ENCODE measurements at regions not wholly inside any gene's neighbourhood (a gene's known extent, or its start where the extent isn't known, plus 50 kb on each side); places are given as distances from the start of the nearest gene placed in this dataset.

DNA sequence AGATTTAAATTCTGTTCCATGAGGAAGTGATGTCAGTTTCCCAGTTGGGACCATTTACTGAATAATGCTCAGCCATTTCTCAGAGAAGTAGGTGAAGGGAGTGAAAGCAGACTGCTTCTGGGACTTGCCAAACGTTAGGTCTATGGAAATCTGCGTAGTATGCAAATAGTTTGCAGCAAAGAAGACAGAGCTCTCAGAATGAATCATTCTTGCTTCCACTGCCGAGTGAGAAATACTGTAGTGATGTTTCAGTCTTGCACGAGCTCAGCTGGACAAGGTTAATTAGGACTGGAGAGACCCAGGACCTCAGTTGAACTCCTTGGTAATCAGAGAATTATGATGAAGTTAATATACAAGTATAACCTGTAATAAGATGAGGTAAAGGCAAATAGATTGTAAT is 317.7 kb upstream of the DAB1 start:
- no peaks in the 10 kb centered on the region for H3K36me3 ChIP-seq
- TF ChIP-seq POLR2AphosphoS5 (IDR thresholded peaks at IDR 0.05; ENCODE audit: insufficient read depth in 1 of 2, low read depth in 1 of 2) (no peak), POLR2A (IDR thresholded peaks at IDR 0.05) (no peak)
- TF ChIP-seq, protein P1, sequence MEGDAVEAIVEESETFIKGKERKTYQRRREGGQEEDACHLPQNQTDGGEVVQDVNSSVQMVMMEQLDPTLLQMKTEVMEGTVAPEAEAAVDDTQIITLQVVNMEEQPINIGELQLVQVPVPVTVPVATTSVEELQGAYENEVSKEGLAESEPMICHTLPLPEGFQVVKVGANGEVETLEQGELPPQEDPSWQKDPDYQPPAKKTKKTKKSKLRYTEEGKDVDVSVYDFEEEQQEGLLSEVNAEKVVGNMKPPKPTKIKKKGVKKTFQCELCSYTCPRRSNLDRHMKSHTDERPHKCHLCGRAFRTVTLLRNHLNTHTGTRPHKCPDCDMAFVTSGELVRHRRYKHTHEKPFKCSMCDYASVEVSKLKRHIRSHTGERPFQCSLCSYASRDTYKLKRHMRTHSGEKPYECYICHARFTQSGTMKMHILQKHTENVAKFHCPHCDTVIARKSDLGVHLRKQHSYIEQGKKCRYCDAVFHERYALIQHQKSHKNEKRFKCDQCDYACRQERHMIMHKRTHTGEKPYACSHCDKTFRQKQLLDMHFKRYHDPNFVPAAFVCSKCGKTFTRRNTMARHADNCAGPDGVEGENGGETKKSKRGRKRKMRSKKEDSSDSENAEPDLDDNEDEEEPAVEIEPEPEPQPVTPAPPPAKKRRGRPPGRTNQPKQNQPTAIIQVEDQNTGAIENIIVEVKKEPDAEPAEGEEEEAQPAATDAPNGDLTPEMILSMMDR (IDR thresholded peaks at IDR 0.05) = no peak
- H3K9me3 ChIP-seq = no peaks in the 10 kb centered on the region
- intact Hi-C loops (cut with DNase I) = no loop called here
- H3K27ac ChIP-seq = no peak overlapping the region
- H3K4me1 ChIP-seq = no peaks in the 10 kb centered on the region
- no peak for DNase-seq (ENCODE audit: extremely low spot score in 2 of 2)
- no peaks in the 10 kb centered on the region for H3K27me3 ChIP-seq
- H3K4me3 ChIP-seq = no peak overlapping the region

DNA sequence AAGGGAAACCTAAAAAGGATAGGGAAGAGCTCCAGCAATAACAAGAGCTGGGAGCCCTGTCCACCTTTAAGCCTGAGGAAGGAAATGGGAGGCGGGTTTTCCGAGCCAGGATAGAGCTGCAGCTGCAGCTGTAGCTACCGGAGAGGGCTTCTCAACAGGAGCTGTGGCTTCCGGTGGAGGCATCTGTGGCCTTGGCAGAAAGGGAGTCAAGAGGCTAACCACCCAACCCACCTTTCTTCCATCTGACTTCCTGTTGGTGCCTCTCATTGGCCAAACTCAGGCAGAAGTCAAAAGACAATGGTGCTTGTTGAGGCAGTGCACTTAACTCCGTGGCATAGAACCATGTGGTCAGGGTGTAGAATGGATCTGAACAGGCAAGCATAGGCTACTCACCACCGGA is 313.1 kb upstream of the DAB1 start:
- intact Hi-C loops (cut with DNase I) = no loop called here
- H3K36me3 ChIP-seq = no peaks in the 10 kb centered on the region
- no peaks in the 10 kb centered on the region for H3K9me3 ChIP-seq
- H3K4me1 ChIP-seq = no peaks in the 10 kb centered on the region
- no peak for DNase-seq (ENCODE audit: extremely low spot score in 2 of 2)
- H3K27ac ChIP-seq = no peak overlapping the region
- H3K4me3 ChIP-seq = no peak overlapping the region
- TF ChIP-seq POLR2A (IDR thresholded peaks at IDR 0.05) (no peak), POLR2AphosphoS5 (IDR thresholded peaks at IDR 0.05; ENCODE audit: insufficient read depth in 1 of 2, low read depth in 1 of 2) (no peak)
- TF ChIP-seq, protein P1 (IDR thresholded peaks at IDR 0.05) = no peak
- H3K27me3 ChIP-seq = no peaks in the 10 kb centered on the region

DNA sequence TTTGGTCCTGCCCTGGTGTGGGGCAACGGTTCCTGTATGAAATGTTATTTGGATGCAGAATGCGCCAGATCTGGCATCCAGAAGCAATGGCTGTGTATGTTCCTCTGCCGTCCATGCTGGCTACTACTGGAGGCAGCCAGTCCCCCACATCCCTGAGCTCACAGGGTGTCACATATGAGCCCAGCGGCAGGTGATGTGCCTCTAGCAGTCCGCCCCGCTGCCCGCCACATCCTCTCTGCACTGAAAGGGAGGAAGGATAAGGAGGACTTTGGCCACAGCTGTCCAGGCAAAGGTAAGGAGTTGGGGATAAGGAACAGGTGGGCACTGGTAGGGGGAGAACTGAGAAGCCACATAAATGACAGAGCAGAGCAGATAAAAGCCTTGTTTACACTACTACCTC is 305.3 kb upstream of the DAB1 start:
- TF ChIP-seq POLR2AphosphoS5 (IDR thresholded peaks at IDR 0.05; ENCODE audit: insufficient read depth in 1 of 2, low read depth in 1 of 2) (no peak), POLR2A (IDR thresholded peaks at IDR 0.05) (no peak)
- TF ChIP-seq, protein P1 (IDR thresholded peaks at IDR 0.05) = no peak
- intact Hi-C loops (cut with DNase I) = no loop called here
- no peak for DNase-seq (ENCODE audit: extremely low spot score in 2 of 2)

DNA sequence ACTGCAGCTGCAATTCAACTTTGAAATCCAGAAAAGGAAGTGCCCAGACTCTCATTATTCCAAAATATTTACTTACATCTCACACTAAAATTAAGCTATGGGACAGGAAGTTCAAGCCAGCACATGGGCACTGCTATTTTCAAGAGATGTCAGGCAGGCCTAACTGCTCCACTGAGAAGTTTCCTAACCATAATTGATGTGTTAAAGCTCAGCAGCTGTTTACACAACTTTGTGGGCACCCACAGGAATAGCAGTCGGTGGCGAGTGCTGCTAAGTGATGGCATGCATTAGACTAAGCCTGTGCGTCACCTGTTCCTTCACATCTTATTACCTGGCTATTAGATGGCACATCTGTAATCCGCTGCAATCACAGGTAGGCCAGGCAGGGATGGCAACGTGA is 303.3 kb upstream of the DAB1 start:
- Histone ChIP-seq H3K9me3 (no peaks in the 10 kb centered on the region), H3K4me3 (no peak overlapping the region), H3K36me3 (no peaks in the 10 kb centered on the region), H3K4me1 (no peaks in the 10 kb centered on the region), H3K27me3 (no peaks in the 10 kb centered on the region), H3K27ac (no peak overlapping the region)
- TF ChIP-seq, protein P1 (IDR thresholded peaks at IDR 0.05) = no peak
- TF ChIP-seq POLR2A (IDR thresholded peaks at IDR 0.05) (no peak), POLR2AphosphoS5 (IDR thresholded peaks at IDR 0.05; ENCODE audit: insufficient read depth in 1 of 2, low read depth in 1 of 2) (no peak)
- intact Hi-C loops (cut with DNase I) = no loop called here
- no peak for DNase-seq (ENCODE audit: extremely low spot score in 2 of 2)

More for the DNA sequence above, 305.3 kb upstream of the DAB1 start:
- no peaks in the 10 kb centered on the region for H3K36me3 ChIP-seq
- H3K9me3 ChIP-seq = no peaks in the 10 kb centered on the region
- H3K27me3 ChIP-seq = no peaks in the 10 kb centered on the region
- no peaks in the 10 kb centered on the region for H3K4me1 ChIP-seq
- H3K27ac ChIP-seq = no peak overlapping the region
- H3K4me3 ChIP-seq = no peak overlapping the region

DNA sequence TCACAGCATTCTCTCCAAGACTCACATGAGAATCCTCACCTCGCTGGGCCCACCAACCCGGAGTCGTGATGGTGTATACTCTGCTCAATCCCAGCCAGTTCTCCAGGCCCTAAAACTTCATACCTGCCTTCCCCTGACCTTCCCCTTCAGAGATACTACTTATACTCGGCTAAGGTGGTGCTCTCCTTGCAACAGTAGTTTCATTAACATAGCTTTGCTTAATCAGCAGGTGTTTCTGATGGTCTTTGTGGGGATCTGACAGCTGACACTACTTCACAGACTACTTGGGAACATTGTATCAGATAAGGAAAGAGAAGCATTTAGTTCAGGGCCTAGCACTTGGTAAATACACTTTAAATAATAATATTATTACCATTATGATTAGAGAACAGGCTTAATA is 301.5 kb upstream of the DAB1 start:
- TF ChIP-seq POLR2AphosphoS5 (IDR thresholded peaks at IDR 0.05; ENCODE audit: insufficient read depth in 1 of 2, low read depth in 1 of 2) (no peak), POLR2A (IDR thresholded peaks at IDR 0.05) (no peak)
- TF ChIP-seq, protein P1 (IDR thresholded peaks at IDR 0.05) = no peak
- no peaks in the 10 kb centered on the region for H3K9me3 ChIP-seq
- intact Hi-C loops (cut with DNase I) = no loop called here
- H3K36me3 ChIP-seq = no peaks in the 10 kb centered on the region
- no peak overlapping the region for H3K4me3 ChIP-seq
- no peaks in the 10 kb centered on the region for H3K27me3 ChIP-seq
- no peak overlapping the region for H3K27ac ChIP-seq
- DNase-seq (ENCODE audit: extremely low spot score in 2 of 2) = no peak
- H3K4me1 ChIP-seq = no peaks in the 10 kb centered on the region

All from vagina (tissue), 2 donors.